Parathyroid adenoma (tissue), 2 donors: ENCODE measurements at regions not wholly inside any gene's neighbourhood (a gene's known extent, or its start where the extent isn't known, plus 50 kb on each side); places are given as distances from the start of the nearest gene placed in this dataset.

ENCODE experiments used
- H2AFZ ChIP-seq: fragments of 300-600 bp; sonication (generic); one replicate; pipeline ENCODE4 v1.7.0; 2017; ENCODE audit warnings: antibody characterized with exemption, mild to moderate bottlenecking
- H3K27ac ChIP-seq: fragments of 300-600 bp; sonication (generic); one replicate; pipeline ENCODE4 v1.7.0; 2017
- H3K27me3 ChIP-seq: fragments of 300-600 bp; sonication (generic); one replicate; pipeline ENCODE4 v1.7.0; 2017; ENCODE audit warnings: low read length; ENCODE audit not compliant: control insufficient read depth, insufficient read depth
- H3K36me3 ChIP-seq: fragments of 300-600 bp; sonication (generic); one replicate; pipeline ENCODE4 v1.7.0; 2017; ENCODE audit warnings: low read length; ENCODE audit not compliant: control insufficient read depth, insufficient read depth
- H3K4me1 ChIP-seq: fragments of 300-600 bp; sonication (generic); one replicate; pipeline ENCODE4 v1.7.0; 2017; ENCODE audit warnings: control low read depth
- H3K4me2 ChIP-seq: fragments of 300-600 bp; sonication (generic); one replicate; pipeline ENCODE4 v1.7.0; 2017; ENCODE audit warnings: low read length
- H3K4me3 ChIP-seq: fragments of 300-600 bp; sonication (generic); one replicate; pipeline ENCODE4 v1.7.0; 2017; ENCODE audit warnings: low read depth, low read length
- H3K79me2 ChIP-seq: fragments of 300-600 bp; sonication (generic); one replicate; pipeline ENCODE4 v1.7.0; 2017; ENCODE audit warnings: control low read depth
- H3K9ac ChIP-seq: fragments of 300-600 bp; sonication (generic); one replicate; pipeline ENCODE4 v1.7.0; 2017; ENCODE audit warnings: mild to moderate bottlenecking
- H3K9me3 ChIP-seq: fragments of 300-600 bp; sonication (generic); one replicate; pipeline ENCODE4 v1.7.0; 2017; ENCODE audit warnings: low read length; ENCODE audit not compliant: control insufficient read depth
- TF ChIP-seq, protein P1 (sequence below): fragments of 300-600 bp; sonication (generic); IDR thresholded peaks from one replicate; pipeline ENCODE4 v1.7.0; 2017; ENCODE audit warnings: antibody characterized with exemption, mild to moderate bottlenecking
- donor health status: primary hyperparathyroidism.

DNA sequence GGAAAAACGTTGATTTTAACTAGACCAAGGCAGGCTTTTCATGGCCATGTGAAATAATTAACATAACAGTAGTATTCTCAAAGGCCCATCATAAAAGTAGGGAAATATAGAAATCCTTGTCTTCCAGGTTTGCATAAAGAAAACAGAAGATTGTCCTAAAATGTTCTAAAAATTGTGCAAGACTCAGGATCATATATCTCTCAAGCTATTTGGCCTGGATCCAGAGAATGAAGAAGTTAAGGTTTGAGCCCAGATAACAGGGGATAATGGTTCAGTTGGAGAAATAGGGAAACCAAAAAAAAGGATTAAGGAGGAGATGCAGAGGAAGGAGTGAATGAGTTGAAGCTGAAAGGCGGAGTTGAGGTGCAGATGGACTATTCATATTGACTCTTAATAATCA, 555.5 kb upstream of the NR5A2 start:
- Histone ChIP-seq H3K36me3 (no peaks in the 10 kb centered on the region), H3K4me1 (no peaks in the 10 kb centered on the region), H3K9me3 (no peaks in the 10 kb centered on the region), H3K27me3 (no peaks in the 10 kb centered on the region), H3K9ac (no peak overlapping the region), H3K4me2 (no peak overlapping the region), H2AFZ (no peak overlapping the region), H3K27ac (no peak overlapping the region), H3K79me2 (no peaks in the 10 kb centered on the region), H3K4me3 (no peak overlapping the region)
- TF ChIP-seq, protein P1, sequence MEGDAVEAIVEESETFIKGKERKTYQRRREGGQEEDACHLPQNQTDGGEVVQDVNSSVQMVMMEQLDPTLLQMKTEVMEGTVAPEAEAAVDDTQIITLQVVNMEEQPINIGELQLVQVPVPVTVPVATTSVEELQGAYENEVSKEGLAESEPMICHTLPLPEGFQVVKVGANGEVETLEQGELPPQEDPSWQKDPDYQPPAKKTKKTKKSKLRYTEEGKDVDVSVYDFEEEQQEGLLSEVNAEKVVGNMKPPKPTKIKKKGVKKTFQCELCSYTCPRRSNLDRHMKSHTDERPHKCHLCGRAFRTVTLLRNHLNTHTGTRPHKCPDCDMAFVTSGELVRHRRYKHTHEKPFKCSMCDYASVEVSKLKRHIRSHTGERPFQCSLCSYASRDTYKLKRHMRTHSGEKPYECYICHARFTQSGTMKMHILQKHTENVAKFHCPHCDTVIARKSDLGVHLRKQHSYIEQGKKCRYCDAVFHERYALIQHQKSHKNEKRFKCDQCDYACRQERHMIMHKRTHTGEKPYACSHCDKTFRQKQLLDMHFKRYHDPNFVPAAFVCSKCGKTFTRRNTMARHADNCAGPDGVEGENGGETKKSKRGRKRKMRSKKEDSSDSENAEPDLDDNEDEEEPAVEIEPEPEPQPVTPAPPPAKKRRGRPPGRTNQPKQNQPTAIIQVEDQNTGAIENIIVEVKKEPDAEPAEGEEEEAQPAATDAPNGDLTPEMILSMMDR: no peak

DNA sequence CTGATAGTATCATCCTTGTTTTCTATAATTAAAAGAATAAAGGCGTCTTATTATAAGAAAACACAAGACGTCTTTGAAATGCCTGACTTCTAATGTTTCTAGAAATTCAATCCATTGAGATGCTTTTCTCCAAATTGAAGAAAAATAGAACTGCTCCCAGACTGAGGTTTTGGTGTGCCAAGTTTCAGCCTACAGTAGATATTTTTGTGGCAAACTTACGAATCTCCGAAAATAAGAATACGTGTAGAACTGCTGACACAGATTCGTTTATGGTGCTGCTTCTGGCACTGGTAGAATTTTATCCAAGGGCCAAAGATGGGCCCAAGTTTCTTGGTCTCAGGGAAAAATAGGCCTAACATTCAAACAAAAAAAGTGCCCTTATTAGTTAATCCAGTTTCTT, 554.5 kb upstream of the NR5A2 start:
- no peak overlapping the region for H3K9ac ChIP-seq
- no peak overlapping the region for H3K4me2 ChIP-seq
- no peaks in the 10 kb centered on the region for H3K27me3 ChIP-seq
- H2AFZ ChIP-seq: no peak overlapping the region
- no peaks in the 10 kb centered on the region for H3K4me1 ChIP-seq
- H3K27ac ChIP-seq: no peak overlapping the region
- TF ChIP-seq, protein P1: no peak
- H3K36me3 ChIP-seq: no peaks in the 10 kb centered on the region
- H3K4me3 ChIP-seq: no peak overlapping the region
- no peaks in the 10 kb centered on the region for H3K79me2 ChIP-seq
- no peaks in the 10 kb centered on the region for H3K9me3 ChIP-seq

DNA sequence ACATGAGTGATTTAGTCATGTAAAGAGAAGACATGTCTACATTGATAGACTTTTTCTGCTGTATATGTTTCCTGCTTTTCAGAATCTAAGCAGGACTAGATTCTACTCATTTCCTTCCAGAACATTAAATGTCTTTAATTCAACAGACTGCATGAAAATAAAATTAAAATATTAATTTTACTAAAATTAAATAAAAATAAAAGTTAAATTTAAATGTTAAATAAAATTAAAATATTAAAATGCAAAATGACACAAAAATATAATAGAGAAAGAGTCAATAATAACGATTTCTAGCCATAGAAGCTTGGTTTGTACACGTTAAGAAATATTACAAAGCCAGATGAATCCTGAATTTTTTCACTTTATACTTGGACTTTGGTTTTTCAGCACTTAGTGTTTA, 552.8 kb upstream of the NR5A2 start:
- Histone ChIP-seq H3K27me3 (no peaks in the 10 kb centered on the region), H3K36me3 (no peaks in the 10 kb centered on the region), H3K4me2 (no peak overlapping the region), H2AFZ (no peak overlapping the region), H3K9ac (no peak overlapping the region), H3K4me1 (no peaks in the 10 kb centered on the region), H3K4me3 (no peak overlapping the region), H3K9me3 (no peaks in the 10 kb centered on the region), H3K79me2 (no peaks in the 10 kb centered on the region), H3K27ac (no peak overlapping the region)
- TF ChIP-seq, protein P1: no peak

DNA sequence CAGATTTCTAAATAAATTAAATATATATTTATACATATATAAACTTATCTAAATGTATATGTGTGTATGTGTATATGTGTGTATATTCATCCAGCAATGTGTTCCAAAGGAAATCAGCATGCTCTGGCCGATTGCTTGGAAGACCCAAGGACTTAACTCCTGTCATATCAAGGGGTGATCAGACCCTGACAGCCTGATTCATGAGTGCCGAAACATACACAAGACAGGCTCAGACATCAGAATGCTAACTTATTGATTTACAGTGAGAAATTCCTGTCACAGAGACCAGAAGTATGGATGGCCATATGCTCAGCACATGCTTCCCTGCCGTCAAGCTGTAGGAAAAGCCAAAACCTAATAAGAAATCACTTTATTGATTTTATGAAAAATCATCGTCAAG, 545.1 kb upstream of the NR5A2 start:
- no peaks in the 10 kb centered on the region for H3K9me3 ChIP-seq
- no peak overlapping the region for H3K4me3 ChIP-seq
- H3K9ac ChIP-seq: no peak overlapping the region
- no peaks in the 10 kb centered on the region for H3K4me1 ChIP-seq
- H2AFZ ChIP-seq: no peak overlapping the region
- no peak overlapping the region for H3K4me2 ChIP-seq
- no peaks in the 10 kb centered on the region for H3K79me2 ChIP-seq
- H3K27ac ChIP-seq: no peak overlapping the region
- TF ChIP-seq, protein P1: no peak
- H3K36me3 ChIP-seq: no peaks in the 10 kb centered on the region
- no peaks in the 10 kb centered on the region for H3K27me3 ChIP-seq

DNA sequence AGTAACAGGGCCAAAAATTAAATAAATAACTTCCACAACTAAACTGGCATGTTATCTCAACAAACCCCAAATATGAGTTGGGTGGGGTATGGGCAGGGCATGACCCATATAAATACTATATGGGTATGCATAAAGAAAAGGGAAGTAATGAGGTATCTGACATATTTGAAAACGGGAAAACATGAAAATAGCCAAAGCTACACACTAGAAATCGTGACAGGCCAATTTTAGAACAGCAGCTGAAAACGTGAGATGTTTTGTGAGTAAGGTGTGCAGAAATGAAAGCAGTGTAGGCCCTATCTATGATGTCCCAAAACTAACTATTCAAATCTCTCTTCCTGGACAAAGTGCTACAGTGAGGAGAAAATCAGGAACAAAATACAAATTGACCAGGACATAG, 537.9 kb upstream of the NR5A2 start:
- no peaks in the 10 kb centered on the region for H3K36me3 ChIP-seq

More for the DNA sequence above, 537.9 kb upstream of the NR5A2 start:
- no peak overlapping the region for H3K4me2 ChIP-seq
- TF ChIP-seq, protein P1: no peak
- no peak overlapping the region for H3K27ac ChIP-seq
- H3K27me3 ChIP-seq: no peaks in the 10 kb centered on the region
- H3K9me3 ChIP-seq: no peaks in the 10 kb centered on the region
- H3K4me3 ChIP-seq: no peak overlapping the region
- no peaks in the 10 kb centered on the region for H3K79me2 ChIP-seq
- no peak overlapping the region for H2AFZ ChIP-seq
- no peak overlapping the region for H3K9ac ChIP-seq
- H3K4me1 ChIP-seq: no peaks in the 10 kb centered on the region
